DMS 273 (cell line): ENCODE measurements at regions not wholly inside any gene's neighbourhood (a gene's known extent, or its start where the extent isn't known, plus 50 kb on each side); places are given as distances from the start of the nearest gene placed in this dataset.
A peak's percentile ranks its signal among the peaks of the same experiment; 100 is the strongest.

ENCODE experiments used
- DNase-seq: peaks from one replicate; lab custom pipeline; 2025; ENCODE audit not compliant: unreplicated experiment; lab: John Stamatoyannopoulos, UW

DNA sequence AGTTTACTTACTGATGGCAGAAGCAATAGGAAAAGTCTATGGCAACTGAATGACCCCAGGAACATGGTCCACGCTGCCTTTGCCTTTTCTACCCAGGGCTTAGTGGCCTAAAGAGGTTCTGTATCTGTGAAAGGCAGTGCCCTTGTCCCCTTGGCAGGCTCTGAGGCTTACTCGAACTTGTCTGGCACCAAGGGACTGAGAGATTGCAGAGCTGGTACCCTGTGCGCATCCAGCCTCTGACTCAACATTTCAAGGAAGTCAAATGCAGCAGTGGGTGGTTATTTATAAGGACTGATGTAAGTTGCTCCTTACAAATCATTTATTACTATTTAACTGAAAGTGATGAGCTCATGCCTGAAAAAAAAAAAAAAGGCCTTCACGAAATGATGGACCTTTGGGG is 299.9 kb upstream of the MYOCD start:
- no peak for DNase-seq

DNA sequence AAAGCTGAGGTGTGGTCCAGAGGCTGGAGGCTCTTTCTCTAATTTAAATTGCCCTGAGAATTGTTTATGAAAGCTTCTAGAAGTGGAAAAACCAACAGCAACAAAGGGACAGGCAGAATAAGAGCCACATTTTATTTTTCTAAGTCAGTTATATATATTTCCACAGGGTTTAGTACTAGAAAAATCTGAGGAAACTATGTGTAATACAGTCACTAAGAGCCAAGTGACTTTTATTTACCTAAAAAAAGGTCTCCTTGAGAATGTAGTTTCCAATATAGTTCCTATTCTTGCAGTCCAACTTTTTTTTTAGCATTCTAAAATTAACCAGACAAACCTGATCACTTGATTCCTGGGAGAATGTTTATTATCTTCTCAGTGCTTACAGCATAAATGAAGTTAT is 296.6 kb upstream of the MYOCD start:
- no peak for DNase-seq

DNA sequence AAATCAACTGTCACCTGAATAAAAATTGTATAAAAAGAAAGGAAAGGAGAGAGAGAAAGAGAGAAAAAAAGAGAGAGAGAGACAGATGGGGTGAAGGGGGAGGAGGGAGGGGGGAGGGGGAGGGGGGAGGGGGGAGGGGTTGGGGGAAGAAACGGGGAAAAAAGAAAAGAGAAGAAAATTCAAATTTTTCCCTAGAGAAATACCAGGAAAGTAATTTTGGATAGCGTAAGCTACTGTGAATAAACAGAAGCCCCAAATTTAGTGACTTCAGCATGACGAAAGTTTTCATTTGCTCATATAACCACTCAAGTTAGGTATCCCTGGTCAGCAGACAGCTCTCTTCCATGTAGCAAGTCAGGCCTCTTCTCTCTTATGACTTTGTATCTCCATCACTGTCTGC is 289.4 kb upstream of the MYOCD start:
- DNase-seq = no peak

DNA sequence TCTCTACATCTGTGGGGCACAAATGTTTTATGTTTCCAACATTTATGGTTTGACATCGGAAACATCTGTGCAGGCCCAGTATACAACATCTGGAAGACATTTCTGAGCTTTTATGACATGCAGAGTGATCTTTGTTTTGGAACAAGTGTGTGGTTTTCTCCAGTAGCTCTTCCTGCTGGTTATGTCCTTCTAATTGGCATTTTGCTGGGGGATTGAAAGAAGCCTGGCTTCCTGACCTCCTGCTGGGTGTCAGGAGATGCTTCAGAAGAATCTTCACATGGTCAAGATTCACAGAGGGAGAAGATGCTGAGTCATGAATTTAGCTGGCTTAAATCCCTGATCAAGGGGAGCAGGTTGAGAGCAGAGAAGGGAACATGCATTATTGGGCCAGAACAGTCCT is 279.5 kb upstream of the MYOCD start:
- no peak for DNase-seq

DNA sequence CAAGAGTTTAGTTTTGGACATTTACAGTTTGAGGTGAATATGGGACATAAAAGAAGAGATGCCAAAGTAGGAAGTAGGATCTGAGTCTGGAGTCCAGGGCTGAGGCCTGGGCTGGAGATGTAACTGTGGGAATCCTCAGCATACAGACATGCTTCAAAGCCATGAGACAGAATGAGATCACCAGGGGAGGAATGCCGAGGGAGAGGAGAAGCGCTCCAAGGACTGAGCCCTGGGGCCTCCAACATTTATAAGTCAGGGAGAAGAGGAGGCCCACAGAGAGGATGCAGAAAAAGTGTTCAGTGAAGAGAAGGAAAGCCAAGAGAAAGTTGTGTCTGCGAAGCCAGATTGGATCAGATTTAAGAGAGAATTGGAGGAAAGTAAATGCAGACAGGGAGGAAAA is 277.5 kb upstream of the MYOCD start:
- DNase-seq = no peak

DNA sequence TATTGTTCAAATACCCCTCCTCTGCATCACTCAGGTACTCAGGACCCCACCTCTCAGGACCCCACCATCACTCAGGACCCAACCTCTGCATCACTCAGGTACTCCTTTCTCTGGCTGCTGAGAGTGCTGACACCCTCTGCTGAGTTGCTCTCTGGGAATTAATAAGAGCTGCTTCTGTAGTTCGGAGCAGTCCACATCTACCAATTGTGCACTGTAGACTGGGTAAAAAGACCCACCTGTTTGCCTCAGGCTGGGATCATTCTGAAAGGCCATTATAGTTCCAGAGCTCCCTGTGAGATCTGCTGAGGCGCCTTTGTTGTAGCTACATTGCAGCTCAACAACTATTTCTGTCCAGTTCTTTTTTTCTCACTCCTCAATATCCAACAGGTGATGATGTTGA is 276.3 kb upstream of the MYOCD start:
- DNase-seq = no peak

DNA sequence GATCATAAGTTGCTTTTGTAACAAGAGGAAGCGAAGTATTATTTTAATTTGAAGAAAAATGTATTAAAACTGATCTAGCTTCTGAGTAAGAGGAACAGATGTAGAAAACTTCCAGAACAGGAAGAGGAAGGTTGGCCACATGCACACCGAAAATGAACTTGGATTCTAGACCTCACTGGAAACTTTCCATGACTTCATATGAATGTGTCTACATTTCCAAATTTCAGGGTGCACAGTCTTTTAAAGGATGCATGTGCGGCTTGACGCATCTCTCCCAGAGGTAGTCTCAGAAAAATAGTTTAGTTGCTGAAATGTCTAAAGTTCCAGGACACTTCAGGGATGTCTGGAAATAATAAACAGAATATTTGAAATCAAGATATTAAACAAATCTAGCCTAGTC is 275.1 kb upstream of the MYOCD start:
- DNase-seq = no peak

DNA sequence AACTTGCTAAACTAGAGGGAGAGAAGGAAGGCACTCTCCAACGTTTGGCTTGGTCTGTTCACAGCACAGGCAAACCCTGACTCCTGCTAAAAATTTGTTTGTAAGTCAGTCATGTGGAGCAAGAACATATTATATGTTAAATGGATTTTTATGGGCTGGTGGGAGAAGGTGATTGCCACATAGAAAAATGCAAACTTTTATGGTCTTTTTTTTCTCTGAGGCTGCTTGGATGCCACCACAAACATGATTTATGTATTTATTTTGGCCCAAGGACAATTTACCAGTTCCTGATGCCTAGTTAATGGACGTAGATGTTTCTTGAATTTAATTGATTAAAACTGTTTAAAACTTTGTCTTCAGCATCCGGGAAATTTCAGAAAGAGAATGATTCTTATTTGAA is 274.2 kb upstream of the MYOCD start:
- no peak for DNase-seq

DNA sequence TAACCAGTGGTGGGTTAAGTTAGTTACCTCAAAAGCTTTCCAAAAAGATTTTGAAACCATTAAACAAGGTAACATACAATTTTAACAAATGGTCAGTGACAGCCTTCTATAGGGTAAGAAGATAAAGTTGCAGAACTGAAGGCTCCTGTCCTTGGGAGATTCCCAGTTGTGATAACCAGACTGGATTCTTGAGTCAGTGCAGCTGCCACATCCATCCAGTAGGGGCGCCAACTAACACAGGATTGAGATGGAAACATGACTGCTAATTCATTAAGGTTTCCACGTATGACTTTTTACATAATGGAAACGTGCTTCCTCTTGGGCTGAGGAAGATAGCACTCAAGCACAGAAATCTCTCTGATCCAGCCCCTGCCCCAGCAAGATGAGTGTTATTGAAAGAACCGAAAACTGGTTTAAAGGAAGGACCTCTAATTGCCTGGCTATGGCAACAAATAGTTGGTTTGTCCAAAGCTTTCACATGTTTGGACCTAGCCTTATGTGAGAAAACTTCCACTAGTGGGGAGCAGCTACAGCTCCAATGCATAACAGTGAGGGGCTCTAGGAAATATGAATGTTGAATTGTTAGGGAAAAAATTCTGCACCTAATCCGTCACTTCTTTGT is 269.8 kb upstream of the MYOCD start:
- peak; percentile 70 for DNase-seq

DNA sequence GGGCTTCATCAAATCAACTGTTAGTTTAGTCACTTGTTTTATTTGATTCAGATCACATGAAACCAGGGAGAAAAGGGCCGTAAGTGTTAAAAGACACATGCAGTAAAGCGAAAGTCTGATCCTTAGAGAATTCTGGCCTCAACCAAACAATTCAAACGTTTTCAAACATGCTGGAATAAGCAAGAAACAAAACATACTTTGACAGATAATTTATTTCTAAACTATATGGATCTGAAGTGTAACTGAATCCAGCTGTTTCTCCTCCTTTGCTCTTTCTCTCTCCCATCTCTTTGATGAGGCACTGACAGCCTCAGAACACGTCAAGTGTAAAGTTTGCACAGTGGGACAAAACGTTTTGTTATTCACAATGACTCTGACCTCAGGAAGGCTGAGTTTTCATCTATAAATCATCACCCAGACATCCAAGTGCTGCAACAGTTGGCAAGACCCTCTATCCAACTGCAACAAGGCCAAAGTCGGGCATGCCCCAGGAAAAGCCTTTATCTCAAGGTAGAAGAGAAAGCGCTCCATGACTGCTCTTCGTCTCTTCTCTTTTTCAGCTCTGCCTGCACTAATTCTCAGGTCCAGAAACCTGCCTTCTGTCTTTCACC is 267.1 kb upstream of the MYOCD start:
- DNase-seq = no peak

DNA sequence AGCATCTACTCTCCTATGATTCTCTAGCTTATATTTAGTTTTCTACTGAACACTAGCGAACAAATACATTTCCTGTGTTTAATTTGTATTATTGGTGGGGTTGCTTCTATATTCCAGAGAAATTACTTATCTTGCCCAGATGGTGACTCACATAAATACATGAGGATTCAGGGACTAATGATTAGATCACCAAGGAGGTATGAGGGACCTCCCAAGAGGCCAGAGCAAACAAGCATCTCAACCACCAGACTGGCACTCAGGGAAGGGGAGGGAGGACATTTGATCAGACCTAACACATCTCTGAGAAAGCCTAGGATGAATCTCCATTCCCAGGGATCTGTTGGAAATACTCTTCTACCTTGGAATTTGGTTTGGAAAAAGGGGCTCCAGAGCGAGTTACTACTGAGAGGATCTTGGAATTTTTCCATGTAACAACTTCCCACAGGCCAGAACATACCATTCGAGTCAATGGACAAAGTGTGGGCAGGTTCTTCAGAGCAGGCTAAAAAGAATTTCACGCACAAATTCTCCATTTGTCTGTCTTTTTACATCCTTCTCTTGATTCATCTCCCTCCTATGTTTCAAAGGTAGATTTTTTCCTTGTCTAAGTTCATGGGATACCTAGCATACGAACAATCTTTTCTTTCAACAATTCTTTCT is 262.6 kb upstream of the MYOCD start:
- no peak for DNase-seq

DNA sequence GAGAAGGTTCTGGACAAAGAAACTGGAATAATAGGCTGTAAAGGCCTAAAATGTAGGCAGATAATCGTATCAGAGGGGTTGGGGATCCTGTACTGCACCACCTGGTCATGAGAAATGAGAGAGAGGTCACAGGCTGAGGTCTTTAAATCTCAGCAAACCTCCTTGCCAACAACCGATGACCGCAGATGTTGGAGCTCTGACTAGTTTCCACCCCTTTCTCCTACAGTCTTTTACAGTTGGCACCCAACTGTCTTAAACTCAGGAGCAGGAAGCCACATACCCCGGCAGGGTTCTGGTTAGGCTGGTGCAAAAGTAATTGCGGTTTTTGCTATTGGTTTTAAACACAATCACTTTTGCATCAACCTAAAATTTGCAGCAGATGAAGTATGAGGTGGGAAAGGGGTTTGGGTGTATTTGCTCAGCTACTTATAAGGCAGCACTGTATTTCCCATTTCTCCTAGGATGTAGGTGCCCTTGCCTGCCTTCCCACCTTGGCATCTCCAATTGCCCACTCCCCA is 261.8 kb upstream of the MYOCD start:
- DNase-seq = peak; percentile 2

DNA sequence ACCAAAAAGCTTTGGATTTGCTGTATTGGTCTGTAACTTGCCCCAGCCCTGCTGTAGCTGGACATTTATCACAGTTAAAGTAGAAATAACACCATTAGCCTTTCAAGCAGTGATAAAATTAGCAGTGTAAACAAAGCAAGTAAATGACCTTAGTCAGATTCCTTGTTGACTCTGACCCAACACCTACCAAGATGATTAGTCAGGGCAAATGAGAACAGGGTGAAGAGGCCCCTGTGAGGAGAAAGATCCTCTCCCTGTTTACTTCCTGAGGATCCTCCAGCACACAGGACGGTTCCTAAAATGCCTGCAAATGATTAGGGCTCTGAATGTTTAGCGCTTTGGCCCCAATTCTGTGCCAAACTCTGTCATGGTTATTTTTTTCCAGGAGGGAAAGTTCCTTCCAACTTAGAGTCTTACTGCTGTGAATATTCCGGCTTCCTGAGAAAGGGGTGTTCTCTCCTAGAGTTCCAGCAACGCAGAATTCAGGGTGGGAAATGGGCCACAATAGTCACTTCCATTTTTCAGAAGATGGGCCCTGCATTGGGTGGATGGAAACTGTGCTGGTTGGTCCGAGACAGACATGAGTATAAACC is 259.0 kb upstream of the MYOCD start:
- DNase-seq = no peak

DNA sequence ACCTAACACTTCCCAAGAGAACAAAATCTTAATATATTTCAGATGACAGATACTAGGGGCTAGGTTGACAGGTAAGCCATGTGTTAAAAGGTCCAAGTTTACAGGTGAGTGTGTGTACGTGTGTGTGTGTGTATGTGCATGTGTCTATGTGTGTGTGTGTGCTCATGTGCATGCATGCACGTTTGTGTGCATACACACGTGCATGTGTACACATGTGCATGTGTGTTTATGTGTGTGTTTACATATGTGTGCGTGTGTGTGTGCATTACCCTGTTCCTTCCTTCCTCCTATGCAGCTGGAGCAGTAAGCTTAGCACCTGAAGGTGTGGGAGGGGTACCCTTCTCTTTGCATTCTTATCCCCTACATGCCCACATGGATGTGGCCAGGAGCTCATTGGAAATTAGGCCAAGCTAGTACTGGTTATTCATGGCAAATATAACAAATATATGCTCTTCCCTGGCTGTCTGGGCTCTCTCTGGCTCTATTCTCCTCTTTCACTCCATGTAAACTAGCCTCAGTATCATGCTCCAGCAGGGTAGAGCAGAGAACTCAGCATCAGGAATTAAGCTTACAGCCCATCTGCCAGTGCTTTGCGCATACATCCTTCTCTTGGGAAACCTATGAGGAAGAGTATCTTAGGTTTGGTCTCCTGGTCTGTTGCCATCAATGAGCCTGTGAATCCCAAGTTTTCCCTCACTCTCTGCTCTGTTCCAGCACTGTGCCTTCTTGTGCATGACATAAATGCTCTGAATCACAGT is 258.0 kb upstream of the MYOCD start:
- peak; percentile 25 for DNase-seq

DNA sequence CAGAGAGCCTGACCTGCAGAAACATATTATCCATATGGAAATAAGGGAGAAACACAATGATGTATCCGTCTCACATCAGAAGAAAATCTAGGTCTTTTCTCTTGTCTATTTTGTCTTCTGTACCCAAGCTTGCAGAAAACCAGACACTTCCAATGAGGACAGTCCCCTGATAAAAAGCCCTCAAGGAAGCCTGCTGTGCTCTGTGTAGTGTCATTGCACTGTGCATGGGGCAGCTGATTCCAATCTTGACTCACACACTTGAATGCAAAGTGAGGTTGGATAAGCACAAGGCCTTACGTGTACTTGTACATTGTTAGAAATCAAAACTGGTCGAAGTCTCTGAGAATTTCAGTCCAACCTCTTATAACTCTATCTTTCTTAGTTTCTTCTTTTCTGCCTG is 256.6 kb upstream of the MYOCD start:
- DNase-seq = no peak

DNA sequence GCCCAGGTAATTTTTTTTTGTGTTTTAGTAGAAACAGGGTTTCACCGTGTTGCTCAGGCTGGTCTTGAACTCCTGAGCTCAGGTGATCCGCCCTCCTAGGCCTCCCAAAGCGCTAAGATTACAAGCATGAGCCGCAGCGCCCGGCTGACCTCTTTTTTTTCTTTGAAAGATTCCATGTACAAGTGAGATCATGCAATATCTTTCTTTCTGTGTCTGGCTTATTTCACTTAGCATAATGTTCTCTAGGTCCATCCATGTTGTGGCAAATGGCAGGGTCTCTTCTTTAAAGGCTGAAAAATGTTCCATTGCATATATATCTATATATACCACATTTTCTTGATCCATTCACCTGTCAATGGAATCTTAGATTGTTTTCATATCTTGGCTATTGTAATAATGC is 255.0 kb upstream of the MYOCD start:
- no peak for DNase-seq

DNA sequence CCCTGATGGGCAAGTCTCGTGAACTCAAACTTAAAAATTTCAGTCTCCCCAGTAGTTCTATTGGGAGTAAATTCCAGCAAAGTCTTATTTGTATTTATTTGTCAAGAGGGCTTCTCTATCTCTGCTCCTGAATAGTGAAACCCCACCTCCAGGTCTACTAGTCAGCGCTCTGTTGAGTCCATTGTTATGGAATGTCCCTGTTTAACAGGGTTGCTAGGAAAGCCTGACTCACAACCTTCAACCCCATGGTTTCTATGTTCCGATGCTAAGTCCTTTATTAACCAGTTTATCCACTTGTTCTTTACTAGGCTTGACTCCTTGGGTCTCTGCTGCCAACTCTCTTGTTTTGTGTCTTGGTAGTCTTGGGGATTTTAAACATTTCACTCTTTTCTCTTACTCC is 250.7 kb upstream of the MYOCD start:
- no peak for DNase-seq

DNA sequence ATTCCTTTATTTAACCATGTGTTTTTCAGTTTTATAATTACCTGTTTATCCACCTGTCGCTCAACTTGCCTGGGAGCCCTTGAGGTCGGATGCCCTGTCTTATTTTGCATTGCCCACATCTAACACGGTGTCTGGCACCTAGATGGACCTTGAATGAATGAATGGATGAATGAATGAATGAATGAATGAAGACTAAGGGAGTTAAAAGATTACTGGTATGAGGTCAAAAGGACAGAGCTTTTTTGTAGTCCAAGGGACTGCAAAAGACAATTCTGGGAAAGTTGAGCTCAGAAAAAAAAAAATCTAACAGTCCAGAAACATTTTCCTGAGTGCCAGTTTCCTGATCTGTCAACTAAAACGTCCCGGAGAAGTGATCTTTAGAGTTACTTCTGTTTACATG is 244.6 kb upstream of the MYOCD start:
- DNase-seq = no peak

DNA sequence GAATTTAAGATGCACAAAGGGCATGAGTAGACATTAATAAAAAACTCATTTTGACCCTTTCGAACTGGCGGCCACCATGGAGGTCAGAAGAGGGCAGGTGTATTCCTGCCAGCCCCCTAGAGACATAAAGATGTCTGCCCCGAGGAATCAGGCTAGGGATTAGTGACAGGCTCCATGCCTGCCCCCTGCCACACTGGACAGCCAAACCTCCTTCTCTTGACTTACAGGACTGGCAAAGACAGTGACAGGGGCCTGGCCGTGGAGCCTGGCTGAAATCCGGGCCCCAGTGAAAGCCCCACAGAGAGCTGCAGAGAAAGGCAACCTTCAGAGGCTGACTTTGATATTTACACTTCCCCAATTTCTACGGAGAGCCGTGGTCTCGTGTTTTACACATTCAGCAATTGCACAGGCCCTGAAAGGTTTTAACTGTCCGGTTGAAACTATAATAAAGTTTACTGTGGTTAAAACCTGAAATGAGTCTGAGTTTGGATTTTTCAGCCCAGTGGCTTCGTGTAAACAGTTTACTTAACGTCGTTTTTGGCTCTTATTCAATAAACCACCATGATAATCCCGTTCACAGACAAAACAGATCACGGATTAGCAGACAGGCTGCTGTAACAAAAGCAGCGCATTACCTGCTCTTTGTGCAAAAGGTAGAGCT is 243.9 kb upstream of the MYOCD start:
- no peak for DNase-seq

DNA sequence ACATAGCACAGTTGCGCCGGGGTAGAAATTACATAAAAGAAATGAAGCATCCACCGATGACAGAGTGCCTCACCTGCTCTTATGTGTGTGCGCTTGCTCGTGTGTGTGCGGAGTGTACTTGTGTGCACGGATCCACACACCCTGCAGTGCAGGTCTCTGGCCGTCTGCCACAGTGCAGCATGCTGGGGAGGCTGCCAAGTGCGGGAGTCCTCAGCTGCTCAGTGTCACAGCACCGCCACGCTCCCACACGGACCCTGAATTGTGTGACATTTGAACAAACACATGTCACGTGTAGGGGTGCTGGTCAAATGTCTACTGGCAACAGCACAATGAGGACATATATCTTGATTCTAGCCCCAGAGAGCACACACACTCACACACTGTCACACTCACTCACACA is 243.0 kb upstream of the MYOCD start:
- DNase-seq = peak; percentile 7

DNA sequence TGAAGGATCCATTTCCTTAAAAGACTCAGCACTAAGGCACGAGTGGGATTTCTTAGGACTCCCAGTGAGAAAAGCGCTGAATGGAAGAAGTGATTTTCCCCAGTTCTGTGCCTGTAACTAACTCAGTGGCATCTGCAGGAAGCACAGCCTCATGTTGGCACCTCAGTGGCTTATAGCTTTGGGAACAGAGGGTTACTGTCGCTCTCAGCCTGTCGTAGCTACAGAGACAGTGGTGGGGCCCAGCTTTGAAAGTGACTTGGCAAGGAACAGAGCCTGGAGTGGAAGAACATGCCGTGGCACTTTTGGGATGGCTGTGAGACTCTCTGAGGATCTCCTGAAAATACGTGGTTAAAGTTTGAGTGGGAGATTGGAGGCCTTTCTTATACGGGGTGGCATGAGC is 242.4 kb upstream of the MYOCD start:
- DNase-seq = no peak
